BJ (cell line): ENCODE measurements at regions not wholly inside any gene's neighbourhood (a gene's known extent, or its start where the extent isn't known, plus 50 kb on each side); places are given as distances from the start of the nearest gene placed in this dataset.

Source experiments
- CTCF ChIA-PET: fragments of 350-600 bp; formaldehyde crosslinking; extraction: SDS; loops from one replicate; lab custom pipeline; 2021; ENCODE audit warnings: antibody characterized with exemption, inconsistent platforms; lab: Yijun Ruan, JAX
- POLR2A ChIA-PET: fragments of 300-600 bp; sonication (Branson Sonifier 250); formaldehyde crosslinking; extraction: SDS; loops from one replicate; lab custom pipeline; 2021; ENCODE audit warnings: antibody characterized with exemption; lab: Charles Lee
- DNase-seq: peaks from one replicate; pipeline ENCODE4 v3.0.0-alpha.2; 2011; ENCODE audit warnings: low read depth
- H3K27me3 ChIP-seq: 2 replicates; pipeline ENCODE4 v1.6.0; 2011; ENCODE audit warnings: low read length; ENCODE audit not compliant: control insufficient read depth, insufficient read depth
- H3K36me3 ChIP-seq: 2 replicates; pipeline ENCODE4 v1.5.1; 2011; ENCODE audit warnings: low read length; ENCODE audit not compliant: control insufficient read depth, insufficient read depth
- H3K4me3 ChIP-seq: 2 replicates; pipeline ENCODE4 v1.5.1; 2011; ENCODE audit warnings: low read depth, mild to moderate bottlenecking, control low read depth, low read length
- TF ChIP-seq, protein P1 (sequence below): IDR thresholded peaks from 2 replicates; pipeline ENCODE4 v1.5.1; 2011; ENCODE audit warnings: low read depth, mild to moderate bottlenecking, control low read depth, inconsistent platforms, low read length, moderate library complexity; ENCODE audit not compliant: insufficient read depth

GRCh38 chr12:91675401-91675800, 470.2 kb downstream of the BTG1 start:
- TF ChIP-seq, protein P1, sequence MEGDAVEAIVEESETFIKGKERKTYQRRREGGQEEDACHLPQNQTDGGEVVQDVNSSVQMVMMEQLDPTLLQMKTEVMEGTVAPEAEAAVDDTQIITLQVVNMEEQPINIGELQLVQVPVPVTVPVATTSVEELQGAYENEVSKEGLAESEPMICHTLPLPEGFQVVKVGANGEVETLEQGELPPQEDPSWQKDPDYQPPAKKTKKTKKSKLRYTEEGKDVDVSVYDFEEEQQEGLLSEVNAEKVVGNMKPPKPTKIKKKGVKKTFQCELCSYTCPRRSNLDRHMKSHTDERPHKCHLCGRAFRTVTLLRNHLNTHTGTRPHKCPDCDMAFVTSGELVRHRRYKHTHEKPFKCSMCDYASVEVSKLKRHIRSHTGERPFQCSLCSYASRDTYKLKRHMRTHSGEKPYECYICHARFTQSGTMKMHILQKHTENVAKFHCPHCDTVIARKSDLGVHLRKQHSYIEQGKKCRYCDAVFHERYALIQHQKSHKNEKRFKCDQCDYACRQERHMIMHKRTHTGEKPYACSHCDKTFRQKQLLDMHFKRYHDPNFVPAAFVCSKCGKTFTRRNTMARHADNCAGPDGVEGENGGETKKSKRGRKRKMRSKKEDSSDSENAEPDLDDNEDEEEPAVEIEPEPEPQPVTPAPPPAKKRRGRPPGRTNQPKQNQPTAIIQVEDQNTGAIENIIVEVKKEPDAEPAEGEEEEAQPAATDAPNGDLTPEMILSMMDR: no peak
- H3K4me3 ChIP-seq: no peak overlapping the region
- no peaks in the 10 kb centered on the region for H3K27me3 ChIP-seq
- POLR2A ChIA-PET: no interaction called here
- CTCF ChIA-PET: no interaction called here
- H3K36me3 ChIP-seq: no peaks in the 10 kb centered on the region
- no peak for DNase-seq

DNA sequence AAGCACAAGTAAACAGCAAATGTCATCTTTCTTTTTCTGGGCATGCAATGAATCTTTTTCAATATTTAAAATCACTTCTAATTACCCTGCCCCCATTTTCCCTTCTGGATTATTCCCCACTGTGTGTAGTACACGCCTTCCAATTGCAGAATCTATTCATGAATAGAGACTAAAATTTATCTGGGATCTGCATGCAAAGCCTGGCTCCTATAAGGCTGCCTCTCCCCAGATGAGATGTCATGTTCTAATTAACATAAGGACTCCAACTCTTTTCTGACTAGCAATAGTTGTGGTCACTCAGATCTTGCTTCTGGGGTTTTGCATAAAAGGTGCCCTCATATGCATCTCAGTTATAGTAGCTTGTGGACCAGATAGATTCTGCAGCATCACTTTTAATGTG, 473.5 kb downstream of the BTG1 start:
- ChIA-PET POLR2A (no interaction called here), CTCF (no interaction called here)
- DNase-seq: no peak
- H3K36me3 ChIP-seq: no peaks in the 10 kb centered on the region
- H3K4me3 ChIP-seq: no peak overlapping the region
- no peaks in the 10 kb centered on the region for H3K27me3 ChIP-seq
- TF ChIP-seq, protein P1: no peak

- H3K36me3 ChIP-seq: no peaks in the 10 kb centered on the region
- POLR2A ChIA-PET: no interaction called here
- TF ChIP-seq, protein P1: no peak
Observed at GRCh38 chr12:91667694-91668093, 478.0 kb downstream of the BTG1 start.

DNA sequence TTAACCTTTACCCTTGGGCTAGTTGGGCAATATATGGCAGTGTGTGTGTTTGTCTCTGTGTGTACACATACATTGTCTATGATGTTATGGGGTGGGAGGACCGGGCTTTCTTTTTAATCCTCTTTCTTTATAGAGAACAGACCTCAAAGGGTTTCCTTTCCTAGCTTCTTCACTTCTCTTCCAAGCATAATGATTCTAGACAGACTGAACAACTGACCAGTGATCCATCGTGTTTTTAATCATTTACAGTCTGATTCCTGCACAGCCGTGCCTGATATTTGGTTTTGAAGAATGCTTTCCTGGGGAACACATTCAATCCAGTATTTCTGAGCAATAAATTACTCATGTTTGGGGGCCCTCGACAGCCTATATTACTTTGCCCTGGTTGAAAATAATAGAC, 481.1 kb upstream of the DCN start:
- CTCF ChIA-PET: no interaction called here

More at GRCh38 chr12:91667694-91668093, 478.0 kb downstream of the BTG1 start:
- no peak overlapping the region for H3K4me3 ChIP-seq
- no peaks in the 10 kb centered on the region for H3K27me3 ChIP-seq
- DNase-seq: no peak
- CTCF ChIA-PET: interaction anchor here (1.5 kb wide), 1 partner anchor 12 kb away, joined by 3 read pairs; no protein-coding TSS in a partner anchor

DNA sequence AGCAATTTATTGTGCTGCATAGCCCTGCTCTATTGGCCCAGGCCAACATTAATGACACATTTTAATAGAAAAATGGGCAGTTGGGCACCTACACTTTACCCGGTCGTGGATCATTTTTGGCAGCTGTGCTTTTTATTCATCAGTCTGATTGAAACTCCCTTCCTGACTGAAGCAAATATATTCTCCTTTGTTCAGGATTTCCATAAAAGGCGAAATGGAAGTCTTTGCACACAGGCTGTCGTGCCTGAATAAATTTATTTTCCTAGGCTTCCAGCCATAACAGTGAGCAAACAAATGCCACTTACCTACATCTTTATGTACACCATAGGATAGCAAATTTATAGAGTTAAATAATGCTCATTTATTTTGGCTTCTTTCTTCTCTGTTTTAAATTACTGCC, 480.7 kb upstream of the DCN start:
- no peak for DNase-seq
- ChIA-PET CTCF (no interaction called here), POLR2A (no interaction called here)
- H3K4me3 ChIP-seq: no peak overlapping the region
- H3K27me3 ChIP-seq: no peaks in the 10 kb centered on the region
- TF ChIP-seq, protein P1: no peak
- H3K36me3 ChIP-seq: no peaks in the 10 kb centered on the region

More for the DNA sequence above, 481.1 kb upstream of the DCN start:
- no peak for DNase-seq
- POLR2A ChIA-PET: no interaction called here
- Histone ChIP-seq H3K36me3 (no peaks in the 10 kb centered on the region), H3K27me3 (no peaks in the 10 kb centered on the region), H3K4me3 (no peak overlapping the region)
- TF ChIP-seq, protein P1: no peak
